ENCODE measurements at regions not wholly inside any gene's neighbourhood (a gene's known extent, or its start where the extent isn't known, plus 50 kb on each side); places are given as distances from the start of the nearest gene placed in this dataset.

DNA sequence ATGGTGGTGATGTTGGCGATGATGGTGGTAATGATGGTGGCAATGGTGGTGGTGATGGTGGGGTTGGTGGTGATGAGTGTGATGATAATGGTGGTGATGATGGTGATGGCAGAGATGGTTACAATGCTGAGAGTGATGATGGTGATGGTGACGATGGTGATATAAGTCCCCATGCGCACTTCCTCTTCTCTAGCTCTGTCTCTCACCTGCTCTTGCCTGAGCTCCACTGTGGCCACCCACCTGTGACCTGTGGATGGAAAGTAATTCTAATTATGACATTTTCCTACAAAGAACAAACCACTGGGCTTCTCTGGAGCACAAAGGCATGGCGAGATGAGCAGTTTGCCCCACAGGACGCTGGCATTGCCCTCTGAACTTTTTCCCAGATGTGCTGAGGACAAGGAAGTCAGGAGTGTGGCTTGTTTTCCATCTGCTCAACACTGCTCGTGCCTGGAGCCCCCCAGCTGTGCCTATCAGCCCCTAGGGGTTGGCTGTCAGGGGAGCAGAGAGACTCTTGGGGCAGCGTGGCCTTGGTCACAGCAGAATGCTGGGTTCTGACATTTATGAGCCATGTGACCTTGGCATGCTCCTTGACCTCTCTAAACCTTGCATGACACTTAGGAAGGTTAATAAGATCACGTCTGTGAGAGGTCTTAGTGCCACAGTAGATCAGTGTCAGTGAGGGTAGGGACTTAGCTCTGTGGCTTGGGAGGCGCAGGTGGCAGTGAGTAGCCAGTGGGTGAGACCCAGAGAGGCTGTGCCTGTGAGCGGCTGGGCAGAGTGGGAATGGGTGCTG is 68.4 kb downstream of the RRM2 start:
- no peak for DNase-seq (ENCODE audit: low read depth, low spot score)
- Histone ChIP-seq H3K4me1 (ENCODE audit: control insufficient read depth in 1 of 2, insufficient read depth in 2 of 2, low read length in 2 of 2) (no peaks in the 10 kb centered on the region), H2AFZ (ENCODE audit: low read depth, low read length, poor library complexity, severe bottlenecking) (no peak overlapping the region), H4K20me1 (ENCODE audit: insufficient read depth) (no peaks in the 10 kb centered on the region), H3K27ac (ENCODE audit: low read depth, low read length) (no peak overlapping the region), H3K9me3 (ENCODE audit: control insufficient read depth in 1 of 2, insufficient read depth in 1 of 2, low read depth in 1 of 2, low read length in 2 of 2) (no peaks in the 10 kb centered on the region), H3K79me2 (ENCODE audit: insufficient read depth, low read length) (no peaks in the 10 kb centered on the region), H3K9ac (ENCODE audit: low read length) (no peak overlapping the region), H3K36me3 (ENCODE audit: control insufficient read depth in 1 of 2, insufficient read depth in 2 of 2, low read length in 2 of 2) (0 out of 4 replicates have a peak, but pooled peaks cover 0 to 6% of the 10 kb centered on the region in 2 experiments), H3K4me3 (replicated peaks in 1 of 2; ENCODE audit: low read depth in 1 of 2, low read length in 2 of 2) (no peak overlapping the region), H3K27me3 (ENCODE audit: insufficient read depth, low read length) (no peaks in the 10 kb centered on the region), H3K4me2 (ENCODE audit: low read length) (no peak overlapping the region), H3K9me2 (ENCODE audit: insufficient read depth) (no peaks in the 10 kb centered on the region)
- no TSS peak for BruUV-seq (replicated peaks)
- TF ChIP-seq POLR2AphosphoS5 (IDR thresholded peaks at IDR 0.05; ENCODE audit: low read depth, low read length) (no peak), CBX3 (IDR thresholded peaks at IDR 0.05; ENCODE audit: low read depth) (no peak), RAD21 (IDR thresholded peaks at IDR 0.05; ENCODE audit: low read depth) (no peak), SP1 (IDR thresholded peaks at IDR 0.05; ENCODE audit: low read depth) (no peak), EZH2phosphoT487 (IDR thresholded peaks at IDR 0.05; ENCODE audit: borderline replicate concordance) (no peak)
- TF ChIP-seq, protein P1, sequence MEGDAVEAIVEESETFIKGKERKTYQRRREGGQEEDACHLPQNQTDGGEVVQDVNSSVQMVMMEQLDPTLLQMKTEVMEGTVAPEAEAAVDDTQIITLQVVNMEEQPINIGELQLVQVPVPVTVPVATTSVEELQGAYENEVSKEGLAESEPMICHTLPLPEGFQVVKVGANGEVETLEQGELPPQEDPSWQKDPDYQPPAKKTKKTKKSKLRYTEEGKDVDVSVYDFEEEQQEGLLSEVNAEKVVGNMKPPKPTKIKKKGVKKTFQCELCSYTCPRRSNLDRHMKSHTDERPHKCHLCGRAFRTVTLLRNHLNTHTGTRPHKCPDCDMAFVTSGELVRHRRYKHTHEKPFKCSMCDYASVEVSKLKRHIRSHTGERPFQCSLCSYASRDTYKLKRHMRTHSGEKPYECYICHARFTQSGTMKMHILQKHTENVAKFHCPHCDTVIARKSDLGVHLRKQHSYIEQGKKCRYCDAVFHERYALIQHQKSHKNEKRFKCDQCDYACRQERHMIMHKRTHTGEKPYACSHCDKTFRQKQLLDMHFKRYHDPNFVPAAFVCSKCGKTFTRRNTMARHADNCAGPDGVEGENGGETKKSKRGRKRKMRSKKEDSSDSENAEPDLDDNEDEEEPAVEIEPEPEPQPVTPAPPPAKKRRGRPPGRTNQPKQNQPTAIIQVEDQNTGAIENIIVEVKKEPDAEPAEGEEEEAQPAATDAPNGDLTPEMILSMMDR (IDR thresholded peaks at IDR 0.05 in 2 of 3, conservative IDR thresholded peaks at IDR 0.05 in 1 of 3; ENCODE audit: borderline replicate concordance in 1 of 3, insufficient read depth in 1 of 3, low read depth in 2 of 3, low read length in 2 of 3), result no peak
- TF ChIP-seq, protein P2, sequence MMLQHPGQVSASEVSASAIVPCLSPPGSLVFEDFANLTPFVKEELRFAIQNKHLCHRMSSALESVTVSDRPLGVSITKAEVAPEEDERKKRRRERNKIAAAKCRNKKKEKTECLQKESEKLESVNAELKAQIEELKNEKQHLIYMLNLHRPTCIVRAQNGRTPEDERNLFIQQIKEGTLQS (IDR thresholded peaks at IDR 0.05), result no peak
- TF ChIP-seq, protein P3, sequence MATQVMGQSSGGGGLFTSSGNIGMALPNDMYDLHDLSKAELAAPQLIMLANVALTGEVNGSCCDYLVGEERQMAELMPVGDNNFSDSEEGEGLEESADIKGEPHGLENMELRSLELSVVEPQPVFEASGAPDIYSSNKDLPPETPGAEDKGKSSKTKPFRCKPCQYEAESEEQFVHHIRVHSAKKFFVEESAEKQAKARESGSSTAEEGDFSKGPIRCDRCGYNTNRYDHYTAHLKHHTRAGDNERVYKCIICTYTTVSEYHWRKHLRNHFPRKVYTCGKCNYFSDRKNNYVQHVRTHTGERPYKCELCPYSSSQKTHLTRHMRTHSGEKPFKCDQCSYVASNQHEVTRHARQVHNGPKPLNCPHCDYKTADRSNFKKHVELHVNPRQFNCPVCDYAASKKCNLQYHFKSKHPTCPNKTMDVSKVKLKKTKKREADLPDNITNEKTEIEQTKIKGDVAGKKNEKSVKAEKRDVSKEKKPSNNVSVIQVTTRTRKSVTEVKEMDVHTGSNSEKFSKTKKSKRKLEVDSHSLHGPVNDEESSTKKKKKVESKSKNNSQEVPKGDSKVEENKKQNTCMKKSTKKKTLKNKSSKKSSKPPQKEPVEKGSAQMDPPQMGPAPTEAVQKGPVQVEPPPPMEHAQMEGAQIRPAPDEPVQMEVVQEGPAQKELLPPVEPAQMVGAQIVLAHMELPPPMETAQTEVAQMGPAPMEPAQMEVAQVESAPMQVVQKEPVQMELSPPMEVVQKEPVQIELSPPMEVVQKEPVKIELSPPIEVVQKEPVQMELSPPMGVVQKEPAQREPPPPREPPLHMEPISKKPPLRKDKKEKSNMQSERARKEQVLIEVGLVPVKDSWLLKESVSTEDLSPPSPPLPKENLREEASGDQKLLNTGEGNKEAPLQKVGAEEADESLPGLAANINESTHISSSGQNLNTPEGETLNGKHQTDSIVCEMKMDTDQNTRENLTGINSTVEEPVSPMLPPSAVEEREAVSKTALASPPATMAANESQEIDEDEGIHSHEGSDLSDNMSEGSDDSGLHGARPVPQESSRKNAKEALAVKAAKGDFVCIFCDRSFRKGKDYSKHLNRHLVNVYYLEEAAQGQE (IDR thresholded peaks at IDR 0.05; ENCODE audit: low read depth), result no peak
- ChIA-PET POLR2A (no interaction called here), RAD21 (ENCODE audit: low non-redundant PET in 1 of 2, low total read pairs in 2 of 2, uncharacterized antibody in 2 of 2, unreplicated experiment in 2 of 2) (no interaction called here), CTCF (no interaction called here)
- intact Hi-C loops (cut with micrococcal nuclease), result no loop called here
- ATAC-seq, result no peak
